ENCODE measurements at regions not wholly inside any gene's neighbourhood (a gene's known extent, or its start where the extent isn't known, plus 50 kb on each side); places are given as distances from the start of the nearest gene placed in this dataset.
"Not testable (repeated sequence)": the region's sequence is repeated elsewhere in the genome, so short reads cannot be mapped to it uniquely, and the experiment has no call there.

GRCh38 chr7:51374936-51375335, 58.3 kb upstream of the COBL start:
- BruUV-seq (replicated peaks), result no TSS peak
- Histone ChIP-seq H4K8ac (ENCODE audit: low read depth in 2 of 2, low read length in 2 of 2) (no peak overlapping the region), H2AK5ac (ENCODE audit: low read depth, low read length) (no peak overlapping the region), H3K9ac (ENCODE audit: low read depth, low read length) (no peak overlapping the region), H4K20me1 (ENCODE audit: insufficient read depth, low read length) (no peaks in the 10 kb centered on the region), H2AFZ (replicated peaks; ENCODE audit: low read length, poor library complexity) (no peak overlapping the region), H3K9me1 (ENCODE audit: insufficient read depth, low read length) (no peaks in the 10 kb centered on the region), H3K23ac (ENCODE audit: low read depth, low read length) (no peak overlapping the region), H2BK15ac (ENCODE audit: low read depth, low read length) (no peak overlapping the region), H3K4me3 (ENCODE audit: insufficient read depth, low read depth, low read length) (no peak overlapping the region), H3K36me3 (ENCODE audit: control insufficient read depth, insufficient read depth, low read length) (no peaks in the 10 kb centered on the region), H3K4ac (ENCODE audit: low read depth, low read length) (no peak overlapping the region), H3K56ac (ENCODE audit: extremely low read depth, insufficient read depth, low read length) (no peak overlapping the region), H3K27ac (ENCODE audit: insufficient read depth, low read length) (no peak overlapping the region), H3K27me3 (ENCODE audit: control insufficient read depth, insufficient read depth, low read length) (no peaks in the 10 kb centered on the region), H3K79me1 (ENCODE audit: low read depth in 1 of 2, low read length in 2 of 2) (no peaks in the 10 kb centered on the region), H3K4me2 (ENCODE audit: low read depth, low read length) (no peak overlapping the region), H2BK120ac (ENCODE audit: low read depth, low read length) (no peak overlapping the region), H2BK5ac (ENCODE audit: low read depth, low read length, poor library complexity, severe bottlenecking) (no peak overlapping the region), H4K5ac (ENCODE audit: low read depth, low read length) (no peak overlapping the region), H4K91ac (ENCODE audit: insufficient read depth, low read depth, low read length) (no peak overlapping the region), H3K14ac (replicated peaks; ENCODE audit: low read depth, low read length) (no peak overlapping the region), H3K18ac (ENCODE audit: low read depth, low read length) (no peak overlapping the region), H2BK20ac (ENCODE audit: low read depth, low read length) (no peak overlapping the region), H2AK9ac (replicated peaks; ENCODE audit: low read depth, low read length, poor library complexity) (no peak overlapping the region), H3K9me3 (ENCODE audit: control insufficient read depth, insufficient read depth, low read length) (no peaks in the 10 kb centered on the region), H3K4me1 (ENCODE audit: control insufficient read depth, insufficient read depth, low read length) (no peaks in the 10 kb centered on the region)
- DNase-seq, result no peak
- dilution Hi-C loops (cut with HindIII; ENCODE audit: low sequenced_read_pairs, unreplicated experiment), result no loop called here
- intact Hi-C loops (cut with micrococcal nuclease), result no loop called here
- TF ChIP-seq USF2 (IDR thresholded peaks at IDR 0.05; ENCODE audit: low read depth, low read length) (no peak), MAFK (IDR thresholded peaks at IDR 0.05; ENCODE audit: low read depth, low read length) (no peak), FOS (IDR thresholded peaks at IDR 0.05; ENCODE audit: low read depth, low read length) (no peak), ELK1 (IDR thresholded peaks at IDR 0.05; ENCODE audit: borderline replicate concordance, low read depth, low read length) (no peak), BHLHE40 (IDR thresholded peaks at IDR 0.05; ENCODE audit: low read depth, low read length) (no peak), POLR2A (IDR thresholded peaks at IDR 0.05; ENCODE audit: low read depth, low read length) (no peak), RCOR1 (IDR thresholded peaks at IDR 0.05; ENCODE audit: insufficient replicate concordance, low read length) (no peak)
- ChIA-PET POLR2A (ENCODE audit: unreplicated experiment) (no interaction called here), CTCF (interaction anchor here (0.6 kb wide), 1 partner anchor 176 kb away, joined by 3 read pairs; no protein-coding TSS in a partner anchor)
- ATAC-seq (ENCODE audit: low read depth), result no peak
- WGBS, 2 experiments (ENCODE audit: extremely low coverage in 2 of 2, insufficient read length in 1 of 2), result no CpG with 5 or more reads among the region's 4 CpGs
- in situ Hi-C loops (cut with MboI; ENCODE audit: low sequenced_read_pairs), result no loop called here

- H3K56ac ChIP-seq (ENCODE audit: extremely low read depth, insufficient read depth, low read length); H3K27ac ChIP-seq (ENCODE audit: insufficient read depth, low read length); H3K9me3 ChIP-seq (ENCODE audit: control insufficient read depth, insufficient read depth, low read length); H3K23ac ChIP-seq (ENCODE audit: low read depth, low read length); H4K5ac ChIP-seq (ENCODE audit: low read depth, low read length); dilution Hi-C loops (cut with HindIII; ENCODE audit: low sequenced_read_pairs, unreplicated experiment); H2BK120ac ChIP-seq (ENCODE audit: low read depth, low read length); intact Hi-C loops (cut with micrococcal nuclease); ATAC-seq (ENCODE audit: low read depth); H3K36me3 ChIP-seq (ENCODE audit: control insufficient read depth, insufficient read depth, low read length); POLR2A ChIA-PET (ENCODE audit: unreplicated experiment); H2BK5ac ChIP-seq (ENCODE audit: low read depth, low read length, poor library complexity, severe bottlenecking); H3K79me1 ChIP-seq (ENCODE audit: low read depth in 1 of 2, low read length in 2 of 2); H3K27me3 ChIP-seq (ENCODE audit: control insufficient read depth, insufficient read depth, low read length); BruUV-seq (replicated peaks); H2AFZ ChIP-seq (replicated peaks; ENCODE audit: low read length, poor library complexity); H4K8ac ChIP-seq (ENCODE audit: low read depth in 2 of 2, low read length in 2 of 2); H3K4me2 ChIP-seq (ENCODE audit: low read depth, low read length); H2AK9ac ChIP-seq (replicated peaks; ENCODE audit: low read depth, low read length, poor library complexity); H3K18ac ChIP-seq (ENCODE audit: low read depth, low read length); H2AK5ac ChIP-seq (ENCODE audit: low read depth, low read length); H3K9me1 ChIP-seq (ENCODE audit: insufficient read depth, low read length); CTCF ChIA-PET; H2BK20ac ChIP-seq (ENCODE audit: low read depth, low read length); H3K4me3 ChIP-seq (ENCODE audit: insufficient read depth, low read depth, low read length); H3K4me1 ChIP-seq (ENCODE audit: control insufficient read depth, insufficient read depth, low read length); H4K91ac ChIP-seq (ENCODE audit: insufficient read depth, low read depth, low read length); in situ Hi-C loops (cut with MboI; ENCODE audit: low sequenced_read_pairs); H2BK15ac ChIP-seq (ENCODE audit: low read depth, low read length); H3K9ac ChIP-seq (ENCODE audit: low read depth, low read length); H4K20me1 ChIP-seq (ENCODE audit: insufficient read depth, low read length); DNase-seq; H3K4ac ChIP-seq (ENCODE audit: low read depth, low read length); H3K14ac ChIP-seq (replicated peaks; ENCODE audit: low read depth, low read length): not testable (repeated sequence)
- WGBS, 2 experiments (ENCODE audit: extremely low coverage in 2 of 2, insufficient read length in 1 of 2), result no CpG with 5 or more reads among the region's 2 CpGs
Measured at GRCh38 chr7:51373607-51374006, 57.0 kb upstream of the COBL start.
